GM12892 (cell line): ENCODE measurements at regions not wholly inside any gene's neighbourhood (a gene's known extent, or its start where the extent isn't known, plus 50 kb on each side); places are given as distances from the start of the nearest gene placed in this dataset.

Source experiments
- POLR2A ChIP-seq: IDR thresholded peaks from 2 replicates; pipeline ENCODE4 v1.6.1; 2011; ENCODE audit warnings: low read depth, low read length, control low read depth
- POLR2AphosphoS5 ChIP-seq: IDR thresholded peaks from 2 replicates; pipeline ENCODE4 v1.6.1; 2011; ENCODE audit warnings: low read depth, low read length, control low read depth
- TAF1 ChIP-seq: IDR thresholded peaks from 2 replicates; pipeline ENCODE4 v1.6.1; 2011; ENCODE audit warnings: low read depth, mild to moderate bottlenecking, control low read depth, low read length, borderline replicate concordance

- TF ChIP-seq TAF1 (no peak), POLR2A (no peak), POLR2AphosphoS5 (no peak)
Measured at GRCh38 chr11:109584001-109584972, 162.3 kb downstream of the C11orf87 start.
